ENCODE measurements at regions not wholly inside any gene's neighbourhood (a gene's known extent, or its start where the extent isn't known, plus 50 kb on each side); places are given as distances from the start of the nearest gene placed in this dataset.

- intact Hi-C loops (cut with DNase I; ENCODE audit: low total_unique reads) = no loop called here
- DNase-seq = peak; percentile 13
- TF ChIP-seq POLR2A (IDR thresholded peaks at IDR 0.05) = no peak
- no peak for TF ChIP-seq POLR2AphosphoS5 (IDR thresholded peaks at IDR 0.05)
- no peak for TF ChIP-seq CTCF (IDR thresholded peaks at IDR 0.05 in 8 of 11, conservative IDR thresholded peaks at IDR 0.05 in 3 of 11)
- Histone ChIP-seq H3K36me3 (peaks cover 0 to 13% (median 0%) of the 10 kb centered on the region in 6 donors), H3K4me3 (no peak overlapping the region), H3K4me1 (peaks cover 4 to 60% (median 28%) of the 10 kb centered on the region in 6 donors), H3K27me3 (replicated peaks in 1 of 7) (no peaks in the 10 kb centered on the region), H3K27ac (peak overlapping the region in 4 of 8 donors; percentile 3 to 31 (median 14)), H3K9me3 (peaks cover 0 to 13% (median 6%) of the 10 kb centered on the region in 8 donors)
- 38 to 74% (median 58%) methylated on average over 3 of the region's 3 CpGs for WGBS, 5 donors
These were observed 90.3 kb downstream of the RTP5 start for GRCh38 chr2:241959751-241960269.

GRCh38 chr2:241961454-241961853 is 91.9 kb downstream of the RTP5 start:
- 90 to 96% (median 93%) methylated on average over 9 of the region's 9 CpGs for WGBS, 5 donors
- Histone ChIP-seq H3K27me3 (replicated peaks in 1 of 7) (no peaks in the 10 kb centered on the region), H3K36me3 (peaks cover 0 to 12% (median 0%) of the 10 kb centered on the region in 6 donors), H3K4me3 (no peak overlapping the region), H3K4me1 (peaks cover 11 to 77% (median 44%) of the 10 kb centered on the region in 6 donors), H3K9me3 (peaks cover 0 to 13% (median 6%) of the 10 kb centered on the region in 8 donors), H3K27ac (peak overlapping the region in 1 of 8 donors; percentile 27)
- peak; percentile 70 for DNase-seq
- TF ChIP-seq POLR2AphosphoS5 (IDR thresholded peaks at IDR 0.05) = no peak
- TF ChIP-seq CTCF (IDR thresholded peaks at IDR 0.05 in 8 of 11, conservative IDR thresholded peaks at IDR 0.05 in 3 of 11) = no peak
- no peak for TF ChIP-seq POLR2A (IDR thresholded peaks at IDR 0.05)
- intact Hi-C loops (cut with DNase I; ENCODE audit: low total_unique reads) = no loop called here

GRCh38 chr2:241964133-241964532 is 94.6 kb downstream of the RTP5 start:
- peaks cover 0 to 4% (median 0%) of the 10 kb centered on the region in 6 donors for H3K36me3 ChIP-seq
- no peaks in the 10 kb centered on the region for H3K27me3 ChIP-seq (replicated peaks in 1 of 7)
- peak; percentile 15 for DNase-seq
- intact Hi-C loops (cut with DNase I; ENCODE audit: low total_unique reads) = no loop called here
- WGBS, 5 donors = 89 to 97% (median 92%) methylated on average over 7 of the region's 7 CpGs
- H3K27ac ChIP-seq = peak overlapping the region in 6 of 8 donors; percentile 46 to 78 (median 66)
- H3K4me3 ChIP-seq = no peak overlapping the region
- H3K9me3 ChIP-seq = no peaks in the 10 kb centered on the region
- peaks cover 15 to 89% (median 53%) of the 10 kb centered on the region in 6 donors for H3K4me1 ChIP-seq
- TF ChIP-seq POLR2AphosphoS5 (IDR thresholded peaks at IDR 0.05) = no peak

GRCh38 chr2:241965931-241966412 is 96.4 kb downstream of the RTP5 start:
- WGBS, 5 donors = 7 to 17% (median 13%) methylated on average over 11 of the region's 11 CpGs
- Histone ChIP-seq H3K36me3 (peaks cover 0 to 7% (median 0%) of the 10 kb centered on the region in 6 donors), H3K27me3 (replicated peaks in 1 of 7) (no peaks in the 10 kb centered on the region), H3K4me1 (peaks cover 15 to 71% (median 42%) of the 10 kb centered on the region in 6 donors), H3K9me3 (no peaks in the 10 kb centered on the region), H3K4me3 (peak overlapping the region in 5 of 8 donors; percentile 4 to 57 (median 16)), H3K27ac (peak overlapping the region; percentile 51 to 79 (median 64))
- TF ChIP-seq POLR2A (IDR thresholded peaks at IDR 0.05) (no peak), CTCF (IDR thresholded peaks at IDR 0.05 in 8 of 11, conservative IDR thresholded peaks at IDR 0.05 in 3 of 11) (no peak), POLR2AphosphoS5 (IDR thresholded peaks at IDR 0.05) (peak in 2 of 3 donors; percentile 58 to 85)
- DNase-seq = peak; percentile 87
- intact Hi-C loops (cut with DNase I; ENCODE audit: low total_unique reads) = no loop called here
